ENCODE measurements at regions not wholly inside any gene's neighbourhood (a gene's known extent, or its start where the extent isn't known, plus 50 kb on each side); places are given as distances from the start of the nearest gene placed in this dataset.

DNA sequence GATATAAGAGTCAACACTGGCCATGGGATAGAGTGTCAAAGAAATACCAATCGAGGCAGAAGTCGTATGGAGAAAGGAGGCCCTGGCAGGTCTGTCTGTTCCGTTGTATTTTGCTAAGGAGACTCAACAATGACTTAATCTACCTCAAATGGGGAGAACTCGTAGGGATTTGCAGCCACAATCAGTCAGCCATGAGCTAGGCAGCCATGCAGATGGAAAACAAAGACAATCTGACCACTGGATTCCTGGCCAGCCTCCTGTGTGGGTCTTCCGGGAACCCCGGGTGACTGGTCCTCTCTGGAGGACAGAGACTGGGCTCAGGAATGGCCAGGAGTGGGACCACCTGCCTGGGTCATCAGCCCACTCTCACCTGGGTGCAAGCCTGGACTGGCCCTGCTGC lies 167.8 kb downstream of the ETS2 start:
- WGBS (ENCODE audit: low lambda C conversion rate, missing lambda C conversion rate), result 93% methylated on average over 6 of the region's 6 CpGs
- TF ChIP-seq EZH2 (IDR thresholded peaks at IDR 0.05; ENCODE audit: borderline replicate concordance), result no peak
- no peak for TF ChIP-seq EZH2phosphoT487 (IDR thresholded peaks at IDR 0.05; ENCODE audit: low read depth, severe bottlenecking, unreplicated experiment)
- TF ChIP-seq, protein P1, sequence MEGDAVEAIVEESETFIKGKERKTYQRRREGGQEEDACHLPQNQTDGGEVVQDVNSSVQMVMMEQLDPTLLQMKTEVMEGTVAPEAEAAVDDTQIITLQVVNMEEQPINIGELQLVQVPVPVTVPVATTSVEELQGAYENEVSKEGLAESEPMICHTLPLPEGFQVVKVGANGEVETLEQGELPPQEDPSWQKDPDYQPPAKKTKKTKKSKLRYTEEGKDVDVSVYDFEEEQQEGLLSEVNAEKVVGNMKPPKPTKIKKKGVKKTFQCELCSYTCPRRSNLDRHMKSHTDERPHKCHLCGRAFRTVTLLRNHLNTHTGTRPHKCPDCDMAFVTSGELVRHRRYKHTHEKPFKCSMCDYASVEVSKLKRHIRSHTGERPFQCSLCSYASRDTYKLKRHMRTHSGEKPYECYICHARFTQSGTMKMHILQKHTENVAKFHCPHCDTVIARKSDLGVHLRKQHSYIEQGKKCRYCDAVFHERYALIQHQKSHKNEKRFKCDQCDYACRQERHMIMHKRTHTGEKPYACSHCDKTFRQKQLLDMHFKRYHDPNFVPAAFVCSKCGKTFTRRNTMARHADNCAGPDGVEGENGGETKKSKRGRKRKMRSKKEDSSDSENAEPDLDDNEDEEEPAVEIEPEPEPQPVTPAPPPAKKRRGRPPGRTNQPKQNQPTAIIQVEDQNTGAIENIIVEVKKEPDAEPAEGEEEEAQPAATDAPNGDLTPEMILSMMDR (IDR thresholded peaks at IDR 0.05; ENCODE audit: poor library complexity), result no peak

DNA sequence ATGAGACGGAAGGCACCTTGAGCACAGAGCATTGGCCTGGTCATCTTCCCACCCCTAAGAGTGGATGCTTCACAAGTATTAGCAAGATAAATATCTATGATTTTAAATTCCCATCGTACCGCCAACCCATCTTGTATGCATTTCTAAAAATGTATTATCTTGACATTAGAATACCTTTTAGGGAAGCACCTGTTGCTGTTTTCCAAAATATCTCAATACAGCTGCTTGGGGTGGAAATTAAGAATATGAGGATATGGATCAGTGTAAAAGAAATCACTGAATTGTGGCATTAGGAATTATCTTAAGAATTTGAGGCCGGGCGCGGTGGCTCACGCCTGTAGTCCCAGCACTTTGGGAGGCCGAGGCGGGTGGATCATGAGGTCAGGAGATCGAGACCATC lies 166.3 kb downstream of the ETS2 start:
- H3K9me2 ChIP-seq (replicated peaks; ENCODE audit: insufficient read depth), result no peaks in the 10 kb centered on the region
- no peak for DNase-seq (ENCODE audit: low spot score)
- no peaks in the 10 kb centered on the region for H3K27me3 ChIP-seq
- no peak overlapping the region for H2AFZ ChIP-seq
- TF ChIP-seq EZH2 (IDR thresholded peaks at IDR 0.05; ENCODE audit: borderline replicate concordance) (no peak), EZH2phosphoT487 (IDR thresholded peaks at IDR 0.05; ENCODE audit: low read depth, severe bottlenecking, unreplicated experiment) (no peak)
- TF ChIP-seq, protein P1 (IDR thresholded peaks at IDR 0.05; ENCODE audit: poor library complexity), result no peak
- H3K4me3 ChIP-seq, result no peak overlapping the region
- no peaks in the 10 kb centered on the region for H3K79me2 ChIP-seq
- H3K9me3 ChIP-seq (ENCODE audit: low read depth), result no peaks in the 10 kb centered on the region
- WGBS (ENCODE audit: low lambda C conversion rate, missing lambda C conversion rate), result 77% methylated on average over 8 of the region's 10 CpGs
- H3K4me1 ChIP-seq (ENCODE audit: insufficient read depth), result no peaks in the 10 kb centered on the region
- H3K4me2 ChIP-seq, result no peak overlapping the region
- no peaks in the 10 kb centered on the region for H4K20me1 ChIP-seq (ENCODE audit: insufficient read depth, poor library complexity, severe bottlenecking)
- no peak overlapping the region for H3K27ac ChIP-seq
- H3K36me3 ChIP-seq (replicated peaks; ENCODE audit: insufficient read depth, low read depth), result no peaks in the 10 kb centered on the region

More for the DNA sequence above, 167.8 kb downstream of the ETS2 start:
- Histone ChIP-seq H3K27ac (peak overlapping the region; percentile 21), H4K20me1 (ENCODE audit: insufficient read depth, poor library complexity, severe bottlenecking) (no peaks in the 10 kb centered on the region), H3K4me3 (no peak overlapping the region), H3K4me2 (no peak overlapping the region), H3K79me2 (no peaks in the 10 kb centered on the region), H3K4me1 (ENCODE audit: insufficient read depth) (no peaks in the 10 kb centered on the region), H3K36me3 (replicated peaks; ENCODE audit: insufficient read depth, low read depth) (no peaks in the 10 kb centered on the region), H2AFZ (no peak overlapping the region), H3K9me2 (replicated peaks; ENCODE audit: insufficient read depth) (no peaks in the 10 kb centered on the region), H3K9me3 (ENCODE audit: low read depth) (no peaks in the 10 kb centered on the region), H3K27me3 (no peaks in the 10 kb centered on the region)
- DNase-seq (ENCODE audit: low spot score), result no peak

DNA sequence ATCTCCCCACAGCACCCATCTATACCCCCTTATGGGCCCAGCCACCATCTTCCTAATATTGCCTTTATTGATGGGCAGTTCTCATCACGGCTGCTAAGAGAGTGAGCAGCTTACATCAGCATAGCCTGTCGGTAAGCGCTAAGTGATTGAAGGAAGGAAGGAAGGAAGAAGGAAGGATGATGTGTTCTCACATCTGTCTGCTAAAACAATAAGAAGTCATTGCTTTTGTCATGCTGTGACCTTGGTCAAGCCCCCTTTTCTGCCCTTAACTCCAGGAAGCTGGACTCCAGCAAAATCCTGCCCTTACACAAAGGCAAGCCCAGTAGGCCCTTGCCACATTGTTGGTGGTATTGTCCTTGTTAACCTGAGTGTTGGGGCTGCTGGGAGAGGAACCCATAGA lies 165.0 kb downstream of the ETS2 start:
- Histone ChIP-seq H3K79me2 (no peaks in the 10 kb centered on the region), H3K36me3 (replicated peaks; ENCODE audit: insufficient read depth, low read depth) (no peaks in the 10 kb centered on the region), H4K20me1 (ENCODE audit: insufficient read depth, poor library complexity, severe bottlenecking) (no peaks in the 10 kb centered on the region), H3K9me3 (ENCODE audit: low read depth) (no peaks in the 10 kb centered on the region), H3K4me3 (no peak overlapping the region), H3K27me3 (no peaks in the 10 kb centered on the region), H3K27ac (no peak overlapping the region), H3K9me2 (replicated peaks; ENCODE audit: insufficient read depth) (no peaks in the 10 kb centered on the region), H3K4me2 (no peak overlapping the region), H2AFZ (no peak overlapping the region), H3K4me1 (ENCODE audit: insufficient read depth) (no peaks in the 10 kb centered on the region)
- DNase-seq (ENCODE audit: low spot score), result no peak
- WGBS (ENCODE audit: low lambda C conversion rate, missing lambda C conversion rate), result 97% methylated on average over 3 of the region's 3 CpGs
- TF ChIP-seq EZH2phosphoT487 (IDR thresholded peaks at IDR 0.05; ENCODE audit: low read depth, severe bottlenecking, unreplicated experiment) (no peak), EZH2 (IDR thresholded peaks at IDR 0.05; ENCODE audit: borderline replicate concordance) (no peak)
- TF ChIP-seq, protein P1 (IDR thresholded peaks at IDR 0.05; ENCODE audit: poor library complexity), result no peak
